ENCODE measurements at regions not wholly inside any gene's neighbourhood (a gene's known extent, or its start where the extent isn't known, plus 50 kb on each side); places are given as distances from the start of the nearest gene placed in this dataset.

GRCh38 chr20:60256811-60257210, 298.6 kb downstream of the CDH26 start:
- no peak for DNase-seq (ENCODE audit: low read depth)
- TF ChIP-seq CTCF (IDR thresholded peaks at IDR 0.05; ENCODE audit: insufficient read depth, low read depth, low read length), result no peak
- POLR2A ChIA-PET, result no interaction called here
- CTCF ChIA-PET, result no interaction called here
- no peaks in the 10 kb centered on the region for H3K36me3 ChIP-seq (ENCODE audit: control insufficient read depth, insufficient read depth, low read length)
- no peak overlapping the region for H3K4me3 ChIP-seq (ENCODE audit: low read depth, low read length)
- H3K27me3 ChIP-seq (ENCODE audit: control insufficient read depth, insufficient read depth, low read length), result no peaks in the 10 kb centered on the region; the same call in 1 of the 2 replicates

- H3K36me3 ChIP-seq (ENCODE audit: control insufficient read depth, insufficient read depth, low read length), result no peaks in the 10 kb centered on the region
- no peak for TF ChIP-seq CTCF (IDR thresholded peaks at IDR 0.05; ENCODE audit: insufficient read depth, low read depth, low read length)
- CTCF ChIA-PET, result no interaction called here
- H3K27me3 ChIP-seq (ENCODE audit: control insufficient read depth, insufficient read depth, low read length), result no peaks in the 10 kb centered on the region; the same call in 1 of the 2 replicates
- POLR2A ChIA-PET, result no interaction called here
- no peak overlapping the region for H3K4me3 ChIP-seq (ENCODE audit: low read depth, low read length)
- DNase-seq (ENCODE audit: low read depth), result no peak
Observed at GRCh38 chr20:60257671-60258070, 299.4 kb downstream of the CDH26 start.

- ChIA-PET CTCF (no interaction called here), POLR2A (no interaction called here)
- no peak overlapping the region for H3K4me3 ChIP-seq (ENCODE audit: low read depth, low read length)
Observed at GRCh38 chr20:60258255-60258863, 300.1 kb downstream of the CDH26 start.

GRCh38 chr20:60261333-60261732, 303.1 kb downstream of the CDH26 start:
- no peak for TF ChIP-seq CTCF (IDR thresholded peaks at IDR 0.05; ENCODE audit: insufficient read depth, low read depth, low read length)
- Histone ChIP-seq H3K36me3 (ENCODE audit: control insufficient read depth, insufficient read depth, low read length) (no peaks in the 10 kb centered on the region), H3K4me3 (ENCODE audit: low read depth, low read length) (no peak overlapping the region), H3K27me3 (ENCODE audit: control insufficient read depth, insufficient read depth, low read length) (peaks cover 1% of the 10 kb centered on the region)
- CTCF ChIA-PET, result interaction anchor here (0.7 to 2.5 kb wide), 6 partner anchors 16 to 924 kb away, joined by 3 to 16 read pairs (median 4); no protein-coding TSS in a partner anchor
- POLR2A ChIA-PET, result no interaction called here
- DNase-seq (ENCODE audit: low read depth), result no peak

More at GRCh38 chr20:60258255-60258863, 300.1 kb downstream of the CDH26 start:
- Histone ChIP-seq H3K27me3 (ENCODE audit: control insufficient read depth, insufficient read depth, low read length) (no peaks in the 10 kb centered on the region; the same call in 1 of the 2 replicates), H3K36me3 (ENCODE audit: control insufficient read depth, insufficient read depth, low read length) (no peaks in the 10 kb centered on the region)
- DNase-seq (ENCODE audit: low read depth), result no peak
- no peak for TF ChIP-seq CTCF (IDR thresholded peaks at IDR 0.05; ENCODE audit: insufficient read depth, low read depth, low read length)

GRCh38 chr20:60262967-60263603, 304.9 kb downstream of the CDH26 start:
- Histone ChIP-seq H3K36me3 (ENCODE audit: control insufficient read depth, insufficient read depth, low read length) (no peaks in the 10 kb centered on the region), H3K27me3 (ENCODE audit: control insufficient read depth, insufficient read depth, low read length) (peaks cover 1% of the 10 kb centered on the region; the same call in 1 of the 2 replicates), H3K4me3 (ENCODE audit: low read depth, low read length) (no peak overlapping the region)
- CTCF ChIA-PET, result interaction anchor here (0.6 to 5.5 kb wide), 23 partner anchors 8 to 922 kb away, joined by 3 to 49 read pairs (median 4); no protein-coding TSS in a partner anchor
- DNase-seq (ENCODE audit: low read depth), result no peak
- POLR2A ChIA-PET, result no interaction called here
- peak; percentile 80 for TF ChIP-seq CTCF (IDR thresholded peaks at IDR 0.05; ENCODE audit: insufficient read depth, low read depth, low read length)
